ENCODE measurements at regions not wholly inside any gene's neighbourhood (a gene's known extent, or its start where the extent isn't known, plus 50 kb on each side); places are given as distances from the start of the nearest gene placed in this dataset.
"Not testable (repeated sequence)": the region's sequence is repeated elsewhere in the genome, so short reads cannot be mapped to it uniquely, and the experiment has no call there.

GRCh38 chr14:105742531-105742848 lies 216.1 kb downstream of the TMEM121 start:
- H3K4me3 ChIP-seq (ENCODE audit: insufficient read depth, low read depth, low read length) = no peak overlapping the region
- no peaks in the 10 kb centered on the region for H3K27me3 ChIP-seq (ENCODE audit: control insufficient read depth, insufficient read depth, low read length)
- no peak for DNase-seq
- no peaks in the 10 kb centered on the region for H3K36me3 ChIP-seq (replicated peaks; ENCODE audit: control insufficient read depth, insufficient read depth, low read length)

- H3K4me3 ChIP-seq (ENCODE audit: insufficient read depth, low read depth, low read length); DNase-seq; H3K27me3 ChIP-seq (ENCODE audit: control insufficient read depth, insufficient read depth, low read length); H3K36me3 ChIP-seq (replicated peaks; ENCODE audit: control insufficient read depth, insufficient read depth, low read length): not testable (repeated sequence)
These were observed 216.7 kb downstream of the TMEM121 start for GRCh38 chr14:105742904-105743701.

GRCh38 chr14:105744213-105744787 lies 217.9 kb downstream of the TMEM121 start:
- not testable (repeated sequence) for H3K36me3 ChIP-seq (replicated peaks; ENCODE audit: control insufficient read depth, insufficient read depth, low read length); H3K27me3 ChIP-seq (ENCODE audit: control insufficient read depth, insufficient read depth, low read length); DNase-seq; H3K4me3 ChIP-seq (ENCODE audit: insufficient read depth, low read depth, low read length)

- Histone ChIP-seq H3K36me3 (replicated peaks; ENCODE audit: control insufficient read depth, insufficient read depth, low read length) (no peaks in the 10 kb centered on the region), H3K4me3 (ENCODE audit: insufficient read depth, low read depth, low read length) (no peak overlapping the region), H3K27me3 (ENCODE audit: control insufficient read depth, insufficient read depth, low read length) (no peaks in the 10 kb centered on the region)
- DNase-seq = no peak
These were observed 219.2 kb downstream of the TMEM121 start for GRCh38 chr14:105745433-105746123.

GRCh38 chr14:105746124-105746514 lies 219.7 kb downstream of the TMEM121 start:
- Histone ChIP-seq H3K27me3 (ENCODE audit: control insufficient read depth, insufficient read depth, low read length) (no peaks in the 10 kb centered on the region), H3K36me3 (replicated peaks; ENCODE audit: control insufficient read depth, insufficient read depth, low read length) (no peaks in the 10 kb centered on the region), H3K4me3 (ENCODE audit: insufficient read depth, low read depth, low read length) (no peak overlapping the region)
- no peak for DNase-seq

GRCh38 chr14:105746800-105747502 lies 220.6 kb downstream of the TMEM121 start:
- not testable (repeated sequence) for H3K36me3 ChIP-seq (replicated peaks; ENCODE audit: control insufficient read depth, insufficient read depth, low read length)

GRCh38 chr14:105747503-105748203 lies 221.3 kb downstream of the TMEM121 start:
- not testable (repeated sequence) for H3K4me3 ChIP-seq (ENCODE audit: insufficient read depth, low read depth, low read length); H3K27me3 ChIP-seq (ENCODE audit: control insufficient read depth, insufficient read depth, low read length); DNase-seq; H3K36me3 ChIP-seq (replicated peaks; ENCODE audit: control insufficient read depth, insufficient read depth, low read length)

More at GRCh38 chr14:105746800-105747502, 220.6 kb downstream of the TMEM121 start:
- DNase-seq; H3K4me3 ChIP-seq (ENCODE audit: insufficient read depth, low read depth, low read length); H3K27me3 ChIP-seq (ENCODE audit: control insufficient read depth, insufficient read depth, low read length): not testable (repeated sequence)

- H3K4me3 ChIP-seq (ENCODE audit: insufficient read depth, low read depth, low read length) = no peak overlapping the region
- H3K27me3 ChIP-seq (ENCODE audit: control insufficient read depth, insufficient read depth, low read length) = no peaks in the 10 kb centered on the region
- DNase-seq = no peak
- no peaks in the 10 kb centered on the region for H3K36me3 ChIP-seq (replicated peaks; ENCODE audit: control insufficient read depth, insufficient read depth, low read length)
These were observed 221.8 kb downstream of the TMEM121 start for GRCh38 chr14:105748204-105748578.

GRCh38 chr14:105748710-105749109 lies 222.3 kb downstream of the TMEM121 start:
- not testable (repeated sequence) for H3K36me3 ChIP-seq (replicated peaks; ENCODE audit: control insufficient read depth, insufficient read depth, low read length); DNase-seq; H3K27me3 ChIP-seq (ENCODE audit: control insufficient read depth, insufficient read depth, low read length); H3K4me3 ChIP-seq (ENCODE audit: insufficient read depth, low read depth, low read length)

GRCh38 chr14:105749870-105750541 lies 223.6 kb downstream of the TMEM121 start:
- H3K36me3 ChIP-seq (replicated peaks; ENCODE audit: control insufficient read depth, insufficient read depth, low read length); H3K4me3 ChIP-seq (ENCODE audit: insufficient read depth, low read depth, low read length); DNase-seq; H3K27me3 ChIP-seq (ENCODE audit: control insufficient read depth, insufficient read depth, low read length): not testable (repeated sequence)

GRCh38 chr14:105751291-105751751 lies 224.9 kb downstream of the TMEM121 start:
- DNase-seq; H3K36me3 ChIP-seq (replicated peaks; ENCODE audit: control insufficient read depth, insufficient read depth, low read length); H3K27me3 ChIP-seq (ENCODE audit: control insufficient read depth, insufficient read depth, low read length); H3K4me3 ChIP-seq (ENCODE audit: insufficient read depth, low read depth, low read length): not testable (repeated sequence)

GRCh38 chr14:105752420-105752819 lies 226.0 kb downstream of the TMEM121 start:
- not testable (repeated sequence) for DNase-seq; H3K27me3 ChIP-seq (ENCODE audit: control insufficient read depth, insufficient read depth, low read length); H3K36me3 ChIP-seq (replicated peaks; ENCODE audit: control insufficient read depth, insufficient read depth, low read length); H3K4me3 ChIP-seq (ENCODE audit: insufficient read depth, low read depth, low read length)

GRCh38 chr14:105760691-105761344 lies 234.4 kb downstream of the TMEM121 start:
- no peaks in the 10 kb centered on the region for H3K36me3 ChIP-seq (replicated peaks; ENCODE audit: control insufficient read depth, insufficient read depth, low read length)
- no peak overlapping the region for H3K4me3 ChIP-seq (ENCODE audit: insufficient read depth, low read depth, low read length)
- DNase-seq = peak; percentile 41
- no peaks in the 10 kb centered on the region for H3K27me3 ChIP-seq (ENCODE audit: control insufficient read depth, insufficient read depth, low read length)
